ENCODE measurements at regions not wholly inside any gene's neighbourhood (a gene's known extent, or its start where the extent isn't known, plus 50 kb on each side); places are given as distances from the start of the nearest gene placed in this dataset.

DNA sequence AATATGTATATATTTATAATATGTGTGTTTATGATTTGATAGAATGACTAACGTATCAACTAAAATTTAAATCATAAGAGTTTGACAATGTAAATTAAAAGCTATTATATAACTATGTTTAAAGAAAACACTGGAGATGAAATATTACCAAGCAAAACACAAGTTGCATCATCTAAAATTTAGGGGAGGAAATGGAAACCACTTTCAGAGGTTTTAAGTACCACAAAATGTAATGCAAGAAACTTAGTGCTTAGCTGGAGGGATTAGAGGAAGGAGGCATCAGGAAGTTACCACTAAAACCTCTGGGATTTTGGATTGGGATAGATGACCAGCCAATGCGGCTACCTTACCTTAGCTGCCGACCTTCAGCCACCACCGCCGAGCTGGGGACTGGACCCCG lies 1192.1 kb upstream of the PRKX start:
- Histone ChIP-seq H3K4me3 (no peak overlapping the region), H3K27me3 (ENCODE audit: low read depth) (no peaks in the 10 kb centered on the region), H3K36me3 (replicated peaks) (no peaks in the 10 kb centered on the region), H3K9me3 (no peaks in the 10 kb centered on the region), H3K4me1 (no peaks in the 10 kb centered on the region)
- DNase-seq (ENCODE audit: low spot score in 2 of 2) = no peak
- in situ Hi-C loops (cut with MboI; ENCODE audit: low sequenced_read_pairs) = no loop called here

DNA sequence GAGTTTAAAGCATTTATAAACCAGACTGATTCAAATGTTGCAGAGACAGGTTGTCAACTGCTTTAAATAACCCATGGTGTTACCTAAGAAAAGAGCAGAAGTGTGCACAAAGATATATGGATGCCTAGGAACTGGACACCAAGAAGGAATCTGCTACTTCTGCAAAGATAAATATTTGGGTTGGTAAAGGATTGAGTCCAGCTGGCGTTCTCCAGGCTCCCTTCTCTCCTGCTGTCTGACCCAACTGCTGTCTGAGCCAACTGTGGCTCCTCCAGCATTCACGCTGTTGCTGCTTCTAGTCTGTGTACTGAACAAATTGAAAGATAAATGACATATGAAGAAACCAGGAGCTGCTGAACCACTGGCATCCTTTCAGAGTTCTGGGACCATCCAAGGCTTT lies 1167.8 kb upstream of the PRKX start:
- Histone ChIP-seq H3K4me1 (no peaks in the 10 kb centered on the region), H3K27me3 (ENCODE audit: low read depth) (no peaks in the 10 kb centered on the region), H3K9me3 (no peaks in the 10 kb centered on the region; the same call in 1 of the 2 replicates), H3K4me3 (no peak overlapping the region), H3K36me3 (replicated peaks) (no peaks in the 10 kb centered on the region)
- no peak for DNase-seq (ENCODE audit: low spot score in 2 of 2)
- in situ Hi-C loops (cut with MboI; ENCODE audit: low sequenced_read_pairs) = no loop called here

DNA sequence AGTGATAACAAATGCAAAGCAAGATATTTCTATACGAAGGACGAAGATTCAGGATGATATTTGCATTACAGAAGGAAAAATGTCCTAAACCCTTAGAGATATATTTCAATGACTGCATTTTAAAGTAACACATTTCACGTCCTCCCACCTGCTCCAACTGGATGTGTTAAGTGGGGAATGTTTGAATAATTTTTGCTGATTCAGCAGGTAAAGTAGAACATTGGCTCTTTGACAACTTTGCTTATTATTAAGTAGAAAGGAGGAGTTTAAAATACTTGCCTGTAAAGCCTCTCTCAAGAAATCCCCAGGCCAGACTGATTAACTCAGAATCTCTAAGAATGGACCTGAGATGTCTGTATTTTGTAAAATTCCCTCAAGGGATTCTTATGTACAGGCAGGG lies 1165.2 kb upstream of the PRKX start:
- Histone ChIP-seq H3K27me3 (ENCODE audit: low read depth) (no peaks in the 10 kb centered on the region), H3K9me3 (no peaks in the 10 kb centered on the region; the same call in 1 of the 2 replicates), H3K36me3 (replicated peaks) (no peaks in the 10 kb centered on the region), H3K4me3 (no peak overlapping the region), H3K4me1 (no peaks in the 10 kb centered on the region)
- no peak for DNase-seq (ENCODE audit: low spot score in 2 of 2)
- in situ Hi-C loops (cut with MboI; ENCODE audit: low sequenced_read_pairs) = no loop called here

DNA sequence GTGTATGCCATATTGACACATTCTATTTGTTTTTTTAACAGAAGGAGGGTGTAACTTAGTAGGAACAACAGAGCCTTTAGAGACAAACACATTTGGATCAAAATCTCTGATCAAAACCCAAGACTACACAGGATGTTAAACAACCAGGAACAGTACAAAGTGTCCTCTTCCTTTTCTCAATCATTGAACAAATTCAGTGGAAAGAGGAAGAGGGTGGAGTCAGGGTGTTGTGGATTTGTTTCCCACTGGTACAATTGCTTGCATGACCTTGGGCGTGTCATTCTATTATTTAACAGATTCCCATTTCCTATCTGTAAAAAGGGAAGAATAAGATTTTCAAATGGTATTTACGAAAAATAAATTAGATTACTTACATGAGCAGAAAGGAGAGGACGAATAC lies 1162.8 kb upstream of the PRKX start:
- in situ Hi-C loops (cut with MboI; ENCODE audit: low sequenced_read_pairs) = no loop called here

DNA sequence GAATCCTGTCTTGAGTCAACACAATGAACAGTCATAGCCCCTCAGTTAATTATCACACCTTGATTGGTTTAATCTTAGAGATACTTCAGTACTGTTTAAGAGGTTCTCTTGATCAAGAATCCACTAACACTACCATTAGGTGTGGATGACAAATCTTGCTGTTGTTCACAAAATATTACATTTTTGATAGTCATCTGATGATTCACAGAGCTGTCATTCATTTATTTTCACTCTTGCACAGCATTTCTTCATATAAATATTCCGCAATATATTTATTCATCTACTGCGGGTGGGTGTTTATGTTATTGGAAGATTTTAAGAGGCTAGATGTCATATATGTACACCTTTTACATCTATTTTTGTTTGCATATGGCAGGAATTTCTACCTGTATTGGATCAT lies 1138.1 kb upstream of the PRKX start:
- Histone ChIP-seq H3K36me3 (replicated peaks) (no peaks in the 10 kb centered on the region), H3K27me3 (ENCODE audit: low read depth) (no peaks in the 10 kb centered on the region), H3K4me3 (no peak overlapping the region), H3K9me3 (no peaks in the 10 kb centered on the region), H3K4me1 (no peaks in the 10 kb centered on the region)
- no peak for DNase-seq (ENCODE audit: low spot score in 2 of 2)
- in situ Hi-C loops (cut with MboI; ENCODE audit: low sequenced_read_pairs) = no loop called here

More for the DNA sequence above, 1162.8 kb upstream of the PRKX start:
- Histone ChIP-seq H3K27me3 (ENCODE audit: low read depth) (no peaks in the 10 kb centered on the region), H3K9me3 (no peaks in the 10 kb centered on the region; the same call in 1 of the 2 replicates), H3K4me3 (no peak overlapping the region), H3K36me3 (replicated peaks) (no peaks in the 10 kb centered on the region), H3K4me1 (no peaks in the 10 kb centered on the region)
- DNase-seq (ENCODE audit: low spot score in 2 of 2) = no peak

DNA sequence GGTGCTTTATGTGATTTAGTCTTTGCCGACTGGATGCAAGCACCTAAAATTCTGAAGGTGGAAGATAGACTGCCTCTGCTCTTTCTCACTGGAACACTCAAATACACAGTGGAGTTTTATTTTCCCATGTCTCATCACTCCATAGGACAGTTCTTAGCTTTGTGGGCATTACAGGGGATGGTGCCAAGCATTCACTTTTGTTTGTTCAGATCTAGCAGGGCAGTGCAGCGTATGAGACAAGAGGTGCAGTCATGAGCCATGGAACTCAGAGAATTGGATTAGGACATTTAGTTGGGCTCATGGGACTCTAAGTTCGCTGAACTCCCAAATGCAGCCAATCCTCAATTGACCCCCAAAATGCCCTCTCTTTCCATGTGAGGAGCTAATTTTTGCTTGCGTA lies 1136.9 kb upstream of the PRKX start:
- H3K4me3 ChIP-seq = no peak overlapping the region
- H3K36me3 ChIP-seq (replicated peaks) = no peaks in the 10 kb centered on the region
- H3K9me3 ChIP-seq = no peaks in the 10 kb centered on the region
- in situ Hi-C loops (cut with MboI; ENCODE audit: low sequenced_read_pairs) = no loop called here
- no peaks in the 10 kb centered on the region for H3K4me1 ChIP-seq
- DNase-seq (ENCODE audit: low spot score in 2 of 2) = no peak
- no peaks in the 10 kb centered on the region for H3K27me3 ChIP-seq (ENCODE audit: low read depth)

DNA sequence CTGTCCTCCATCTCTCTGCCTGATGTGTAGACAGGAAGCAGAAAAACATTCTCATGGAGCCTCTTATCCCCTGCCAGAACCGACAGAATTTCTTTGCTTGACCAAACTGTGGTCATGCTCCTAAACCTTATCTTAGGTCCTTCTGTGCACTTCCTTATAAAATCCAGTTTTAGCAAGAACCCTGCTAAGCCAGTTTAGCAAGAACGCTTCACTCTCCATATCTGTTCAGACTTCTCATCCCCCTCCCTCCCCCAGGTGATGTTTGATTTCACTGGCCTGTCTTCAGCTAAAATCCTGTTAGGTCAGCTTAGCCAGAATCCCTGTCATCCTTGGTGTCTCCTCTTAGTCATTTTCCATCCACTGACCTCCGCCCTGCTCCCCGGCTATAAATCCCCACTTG lies 1130.9 kb upstream of the PRKX start:
- Histone ChIP-seq H3K4me1 (no peaks in the 10 kb centered on the region), H3K4me3 (no peak overlapping the region), H3K27me3 (ENCODE audit: low read depth) (no peaks in the 10 kb centered on the region), H3K36me3 (replicated peaks) (no peaks in the 10 kb centered on the region), H3K9me3 (no peaks in the 10 kb centered on the region)
- no peak for DNase-seq (ENCODE audit: low spot score in 2 of 2)
- in situ Hi-C loops (cut with MboI; ENCODE audit: low sequenced_read_pairs) = no loop called here

DNA sequence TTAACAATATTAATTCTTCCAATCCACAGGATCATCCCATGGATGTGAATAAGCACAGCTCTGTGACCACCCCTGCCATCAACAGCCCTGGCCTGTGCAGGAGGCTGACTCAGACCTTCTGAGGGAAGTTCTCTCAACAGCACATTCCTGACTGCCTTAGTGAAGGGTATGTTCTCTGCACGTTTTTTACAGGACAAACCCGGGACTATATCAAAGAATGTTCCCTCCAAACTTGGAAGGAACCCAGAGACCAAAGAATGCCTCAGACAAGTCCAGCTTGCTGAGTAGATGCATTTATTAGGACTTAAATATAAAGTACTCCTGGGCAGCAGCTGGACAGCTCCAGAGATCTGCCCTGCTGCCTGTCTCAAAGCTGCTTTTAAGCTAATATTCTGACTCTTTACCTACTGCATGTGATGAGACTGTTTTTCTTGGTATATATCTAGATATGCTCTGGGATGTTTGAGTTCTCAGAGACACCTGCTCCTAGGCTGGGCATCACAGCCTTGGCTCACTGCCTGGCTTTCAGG lies 1127.8 kb upstream of the PRKX start:
- no peaks in the 10 kb centered on the region for H3K4me1 ChIP-seq
- in situ Hi-C loops (cut with MboI; ENCODE audit: low sequenced_read_pairs) = no loop called here
- DNase-seq (ENCODE audit: low spot score in 2 of 2) = no peak
- H3K9me3 ChIP-seq = no peaks in the 10 kb centered on the region
- H3K27me3 ChIP-seq (ENCODE audit: low read depth) = no peaks in the 10 kb centered on the region
- no peak overlapping the region for H3K4me3 ChIP-seq
- no peaks in the 10 kb centered on the region for H3K36me3 ChIP-seq (replicated peaks)

DNA sequence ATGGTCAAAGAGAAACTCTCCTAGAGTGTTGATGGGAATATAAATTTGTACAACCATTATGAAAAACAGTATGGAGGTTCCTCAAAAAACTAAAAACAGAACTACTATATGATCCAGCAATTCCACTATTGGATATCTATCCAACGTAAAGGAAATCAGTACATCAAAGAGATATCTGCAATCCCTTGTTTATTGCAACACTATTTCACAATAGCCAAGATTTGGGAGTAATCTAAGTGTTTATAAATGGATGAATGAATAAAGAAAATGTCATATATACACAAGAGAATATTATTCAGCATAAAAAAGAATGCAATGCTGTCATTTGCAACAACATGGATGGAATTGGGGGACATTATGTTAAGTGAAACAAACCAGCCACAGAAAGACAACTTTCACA lies 1118.1 kb upstream of the PRKX start:
- Histone ChIP-seq H3K27me3 (ENCODE audit: low read depth) (no peaks in the 10 kb centered on the region), H3K36me3 (replicated peaks) (no peaks in the 10 kb centered on the region), H3K9me3 (no peaks in the 10 kb centered on the region), H3K4me1 (no peaks in the 10 kb centered on the region), H3K4me3 (no peak overlapping the region)
- in situ Hi-C loops (cut with MboI; ENCODE audit: low sequenced_read_pairs) = no loop called here
- no peak for DNase-seq (ENCODE audit: low spot score in 2 of 2)

DNA sequence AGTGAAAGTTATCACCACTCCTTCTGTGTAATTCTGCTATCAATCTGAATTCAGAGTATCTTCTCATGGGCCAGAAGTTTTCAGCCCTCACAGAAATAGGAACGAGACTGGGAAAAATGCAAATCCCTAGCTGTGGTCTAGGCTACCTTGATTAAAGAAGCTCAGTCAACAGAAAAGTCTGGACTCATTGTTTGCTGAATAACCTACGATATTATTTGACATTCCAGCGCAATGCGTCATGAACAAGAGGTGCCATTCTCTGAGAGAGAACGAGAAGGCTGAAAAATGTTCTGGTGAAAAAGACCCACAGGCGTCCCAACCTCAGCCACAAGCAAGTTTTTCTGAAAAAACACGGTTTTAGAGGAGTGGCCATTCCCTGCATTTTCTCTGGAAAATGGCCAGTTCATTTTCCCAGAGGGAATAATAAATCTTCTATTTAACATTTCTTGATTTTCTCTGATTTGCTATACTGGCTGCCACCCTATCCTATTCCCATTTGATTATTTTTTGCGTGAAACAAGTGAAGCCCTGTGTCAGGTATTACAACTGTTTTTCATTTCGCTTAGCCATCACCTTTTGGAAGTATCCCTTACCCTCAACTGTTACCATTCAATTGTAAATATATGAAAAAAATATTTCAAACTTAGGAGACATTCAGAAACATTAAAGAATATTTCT lies 1117.6 kb upstream of the PRKX start:
- Histone ChIP-seq H3K9me3 (no peaks in the 10 kb centered on the region), H3K36me3 (replicated peaks) (no peaks in the 10 kb centered on the region), H3K4me3 (no peak overlapping the region), H3K4me1 (no peaks in the 10 kb centered on the region), H3K27me3 (ENCODE audit: low read depth) (no peaks in the 10 kb centered on the region)
- DNase-seq (ENCODE audit: low spot score in 2 of 2) = no peak
- in situ Hi-C loops (cut with MboI; ENCODE audit: low sequenced_read_pairs) = no loop called here

DNA sequence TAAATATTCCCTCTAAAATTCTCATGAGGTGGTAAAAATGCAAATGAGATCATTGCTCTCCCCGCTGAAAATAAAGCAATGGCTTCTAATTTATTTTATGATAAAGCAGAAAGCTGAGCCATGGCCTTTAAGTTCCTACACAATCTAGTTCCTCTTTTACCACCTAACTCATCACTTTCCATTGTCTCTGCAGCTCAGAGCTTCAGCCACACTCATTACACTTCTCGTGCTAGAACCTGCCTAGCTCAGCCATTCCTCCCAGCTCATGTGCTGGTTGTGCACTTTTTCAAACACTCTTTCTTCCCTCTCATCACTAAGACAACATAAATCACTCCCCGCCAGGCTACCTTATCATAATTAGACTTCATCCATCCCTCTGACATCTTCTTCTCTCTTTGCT lies 1112.1 kb upstream of the PRKX start:
- no peaks in the 10 kb centered on the region for H3K4me1 ChIP-seq

DNA sequence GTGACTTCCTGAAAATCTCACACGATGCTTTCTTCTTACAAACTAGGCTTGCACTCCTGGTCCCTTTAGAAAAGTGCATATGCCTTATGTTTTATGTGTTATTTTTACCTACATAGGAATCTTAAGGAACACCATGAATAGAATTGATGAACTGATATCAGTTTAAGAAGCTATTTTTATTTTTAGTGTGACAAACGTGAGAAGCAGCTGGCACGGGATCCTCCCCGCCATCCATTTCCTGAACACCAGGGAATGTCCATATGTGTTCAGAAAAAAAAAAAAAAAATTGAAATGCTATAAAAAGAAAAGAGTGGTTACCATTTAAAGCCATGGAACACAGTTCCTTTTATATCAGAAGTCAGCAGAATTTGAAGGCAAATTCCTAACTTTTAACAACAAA lies 1096.1 kb upstream of the PRKX start:
- no peaks in the 10 kb centered on the region for H3K27me3 ChIP-seq (ENCODE audit: low read depth)
- in situ Hi-C loops (cut with MboI; ENCODE audit: low sequenced_read_pairs) = no loop called here
- H3K9me3 ChIP-seq = no peaks in the 10 kb centered on the region

More for the DNA sequence above, 1112.1 kb upstream of the PRKX start:
- Histone ChIP-seq H3K36me3 (replicated peaks) (no peaks in the 10 kb centered on the region), H3K27me3 (ENCODE audit: low read depth) (no peaks in the 10 kb centered on the region), H3K9me3 (no peaks in the 10 kb centered on the region), H3K4me3 (no peak overlapping the region)
- no peak for DNase-seq (ENCODE audit: low spot score in 2 of 2)
- in situ Hi-C loops (cut with MboI; ENCODE audit: low sequenced_read_pairs) = no loop called here

DNA sequence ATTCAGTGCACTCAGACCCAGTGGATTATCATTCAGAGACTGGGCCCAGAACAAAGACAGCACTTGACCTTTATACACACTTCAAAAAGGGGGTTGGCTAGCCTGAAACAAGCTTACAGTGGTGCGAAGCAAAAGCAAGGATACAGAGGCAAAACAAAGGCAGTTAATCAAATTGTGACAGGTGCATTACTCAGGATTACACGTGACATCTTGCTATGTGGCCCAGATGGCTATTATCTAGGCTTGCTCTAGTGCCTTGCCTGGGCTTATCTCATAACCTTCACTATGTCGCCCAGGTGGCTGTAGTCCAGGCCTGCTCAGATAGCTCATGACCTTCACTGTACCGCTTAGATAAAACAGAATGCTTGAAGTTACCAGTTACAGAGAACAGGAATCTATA lies 1092.1 kb upstream of the PRKX start:
- H3K4me1 ChIP-seq = no peaks in the 10 kb centered on the region
- H3K36me3 ChIP-seq (replicated peaks) = no peaks in the 10 kb centered on the region
- H3K27me3 ChIP-seq (ENCODE audit: low read depth) = no peaks in the 10 kb centered on the region
- no peak for DNase-seq (ENCODE audit: low spot score in 2 of 2)
- H3K4me3 ChIP-seq = no peak overlapping the region
- in situ Hi-C loops (cut with MboI; ENCODE audit: low sequenced_read_pairs) = no loop called here
- no peaks in the 10 kb centered on the region for H3K9me3 ChIP-seq

More for the DNA sequence above, 1096.1 kb upstream of the PRKX start:
- Histone ChIP-seq H3K4me3 (no peak overlapping the region), H3K4me1 (no peaks in the 10 kb centered on the region), H3K36me3 (replicated peaks) (no peaks in the 10 kb centered on the region)
- DNase-seq (ENCODE audit: low spot score in 2 of 2) = no peak

DNA sequence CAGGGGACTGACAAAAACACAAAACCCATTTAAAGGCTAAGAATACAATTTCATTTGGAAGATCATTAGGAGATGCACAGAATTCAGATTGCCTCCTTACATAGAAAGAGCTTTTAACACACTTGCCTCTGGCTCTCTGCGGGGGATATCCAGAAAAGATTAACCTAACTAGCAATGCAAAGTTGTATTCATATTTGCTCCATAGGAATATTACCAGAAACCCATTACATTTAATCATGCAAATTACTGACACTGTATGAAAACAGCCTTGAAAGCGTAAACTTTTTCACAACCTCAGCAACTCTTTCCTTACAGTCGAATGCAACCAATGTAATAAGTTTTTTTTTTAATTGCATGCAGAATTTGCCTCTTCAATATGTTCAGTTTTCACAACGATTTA lies 1087.3 kb upstream of the PRKX start:
- no peaks in the 10 kb centered on the region for H3K36me3 ChIP-seq (replicated peaks)
- in situ Hi-C loops (cut with MboI; ENCODE audit: low sequenced_read_pairs) = no loop called here
- DNase-seq (ENCODE audit: low spot score in 2 of 2) = no peak
- H3K9me3 ChIP-seq = no peaks in the 10 kb centered on the region
- no peaks in the 10 kb centered on the region for H3K27me3 ChIP-seq (ENCODE audit: low read depth)
- H3K4me1 ChIP-seq = no peaks in the 10 kb centered on the region
- H3K4me3 ChIP-seq = no peak overlapping the region

DNA sequence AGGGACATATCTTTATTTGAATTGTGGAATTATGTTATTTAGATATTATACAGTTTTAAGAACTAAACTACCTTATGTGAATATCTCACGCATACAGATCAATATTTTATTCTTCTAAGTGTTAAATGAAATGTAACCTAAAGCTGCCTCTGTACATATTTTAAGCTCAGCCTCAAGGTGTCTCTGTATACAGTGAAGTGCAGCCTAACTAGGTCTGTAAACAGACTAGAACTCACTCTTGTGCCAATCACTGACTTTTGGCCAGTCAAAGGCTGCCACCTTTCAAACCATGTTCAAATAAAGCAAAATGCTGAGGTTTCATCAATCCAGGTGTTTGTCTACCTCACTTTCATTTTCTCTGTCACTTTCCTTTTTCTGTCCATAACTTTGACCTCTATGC lies 1074.5 kb upstream of the PRKX start:
- no peaks in the 10 kb centered on the region for H3K9me3 ChIP-seq
- no peak for DNase-seq (ENCODE audit: low spot score in 2 of 2)
- no peak overlapping the region for H3K4me3 ChIP-seq
- H3K4me1 ChIP-seq = no peaks in the 10 kb centered on the region
- H3K27me3 ChIP-seq (ENCODE audit: low read depth) = no peaks in the 10 kb centered on the region
- in situ Hi-C loops (cut with MboI; ENCODE audit: low sequenced_read_pairs) = no loop called here
- no peaks in the 10 kb centered on the region for H3K36me3 ChIP-seq (replicated peaks)

Measured in HAP-1 (cell line).